NCI-H2196 (cell line): ENCODE measurements at regions not wholly inside any gene's neighbourhood (a gene's known extent, or its start where the extent isn't known, plus 50 kb on each side); places are given as distances from the start of the nearest gene placed in this dataset.

ENCODE experiments used
- DNase-seq: peaks from one replicate; lab custom pipeline; 2025; ENCODE audit not compliant: unreplicated experiment; lab: John Stamatoyannopoulos, UW

- no peak for DNase-seq
These were observed 227.7 kb upstream of the HMGA2 start for GRCh38 chr12:65596514-65597091.

DNA sequence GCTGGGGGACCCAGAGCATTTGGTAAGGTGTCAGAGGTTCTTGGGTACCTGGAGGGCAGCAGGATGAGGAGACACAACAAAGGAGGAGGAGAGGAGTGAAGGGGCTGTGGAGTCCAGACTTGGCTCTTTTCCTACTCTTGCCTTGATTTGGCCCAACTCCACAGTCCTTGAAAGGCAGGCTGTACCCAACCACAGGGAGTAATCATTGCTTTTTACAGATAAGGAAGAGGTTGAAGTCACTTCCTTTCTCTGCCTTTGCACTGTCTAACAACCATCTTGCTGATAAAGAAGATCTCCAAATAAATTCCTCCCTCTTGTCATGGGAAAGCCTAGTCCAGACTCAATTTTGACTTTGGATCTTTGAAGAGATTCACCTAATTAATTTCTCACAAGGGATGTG, 226.8 kb upstream of the HMGA2 start:
- DNase-seq, result no peak

DNA sequence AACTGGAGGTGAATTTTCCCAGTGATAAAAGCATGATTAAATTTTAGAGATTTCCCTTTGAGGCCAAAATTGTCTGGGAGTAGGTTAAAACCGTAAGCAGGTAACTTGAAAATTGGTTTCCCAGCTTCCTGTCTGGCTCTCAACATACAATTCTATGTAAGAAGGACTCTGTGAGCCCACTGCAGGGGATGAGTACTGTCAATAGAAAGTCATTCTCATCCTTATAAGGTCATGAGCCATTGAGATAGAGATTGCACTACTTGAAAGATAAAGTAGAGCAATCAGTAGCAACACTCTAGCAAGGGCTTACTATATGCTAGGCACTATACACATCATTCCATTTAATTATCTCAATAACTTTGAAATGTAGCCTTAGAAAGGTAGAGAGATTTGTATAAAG, 225.6 kb upstream of the HMGA2 start:
- DNase-seq, result no peak

DNA sequence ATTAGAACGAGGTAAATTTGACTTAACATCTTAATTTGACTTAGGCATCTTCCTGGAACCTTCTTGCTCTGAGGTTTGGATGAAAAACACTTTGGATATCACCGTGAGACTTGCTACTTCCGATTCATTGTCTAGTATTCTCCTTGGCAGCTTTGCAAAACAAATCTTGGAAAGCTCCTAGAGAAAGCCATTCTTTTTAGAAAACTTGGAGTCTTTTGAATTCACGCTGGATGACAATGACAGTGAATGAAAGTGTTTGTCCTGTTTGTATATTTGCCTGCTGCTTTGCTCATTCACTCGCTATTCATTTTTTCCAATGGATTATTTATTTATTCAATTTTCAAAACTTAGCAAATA, 222.1 kb upstream of the HMGA2 start:
- no peak for DNase-seq

- no peak for DNase-seq
These were observed 221.5 kb upstream of the HMGA2 start for GRCh38 chr12:65602610-65603295.

DNA sequence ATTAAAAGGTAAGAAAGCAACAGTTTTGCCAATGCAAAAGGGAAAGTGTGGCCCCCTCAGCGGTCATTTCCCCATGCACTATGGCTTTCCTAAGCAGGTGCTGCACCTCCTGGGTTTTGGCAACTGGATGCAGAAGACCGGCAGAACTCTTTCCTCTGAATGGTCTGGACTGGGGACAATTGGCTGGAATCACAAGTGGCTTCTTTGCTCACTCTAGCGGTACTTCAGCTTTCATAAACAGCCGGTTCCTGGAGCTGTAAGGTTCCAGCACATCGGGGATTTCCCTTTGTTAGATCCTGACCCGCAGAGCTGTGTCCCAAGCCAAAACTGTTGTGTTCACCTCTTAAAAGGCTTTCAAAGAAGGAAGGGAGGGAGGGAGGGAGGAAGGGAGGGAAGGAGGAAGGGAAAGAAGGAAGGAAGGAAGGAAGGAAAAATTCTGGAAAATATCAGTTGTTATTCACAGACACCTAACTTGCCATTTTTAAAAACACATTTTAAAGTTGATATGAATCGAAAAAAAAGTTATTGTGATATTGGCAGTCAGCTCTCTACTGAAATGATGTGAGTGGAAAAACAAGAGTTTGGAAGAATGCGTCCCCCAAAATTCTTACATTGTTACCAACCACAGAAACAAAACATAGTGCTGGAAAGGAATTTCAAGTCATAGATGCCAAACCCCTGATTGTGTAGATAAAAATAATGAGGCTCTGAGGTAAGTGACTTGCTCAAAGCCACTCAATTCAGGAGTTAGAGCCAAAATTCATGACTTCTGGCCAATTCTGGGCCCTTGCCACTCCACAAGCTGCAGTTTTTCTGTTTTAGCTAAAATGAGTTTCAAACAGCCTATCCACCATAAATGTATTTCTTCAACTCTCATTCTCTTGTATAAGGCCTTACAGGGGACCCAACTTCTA, 220.6 kb upstream of the HMGA2 start:
- DNase-seq, result no peak

- no peak for DNase-seq
These were observed 219.3 kb upstream of the HMGA2 start for GRCh38 chr12:65605019-65605418.

DNA sequence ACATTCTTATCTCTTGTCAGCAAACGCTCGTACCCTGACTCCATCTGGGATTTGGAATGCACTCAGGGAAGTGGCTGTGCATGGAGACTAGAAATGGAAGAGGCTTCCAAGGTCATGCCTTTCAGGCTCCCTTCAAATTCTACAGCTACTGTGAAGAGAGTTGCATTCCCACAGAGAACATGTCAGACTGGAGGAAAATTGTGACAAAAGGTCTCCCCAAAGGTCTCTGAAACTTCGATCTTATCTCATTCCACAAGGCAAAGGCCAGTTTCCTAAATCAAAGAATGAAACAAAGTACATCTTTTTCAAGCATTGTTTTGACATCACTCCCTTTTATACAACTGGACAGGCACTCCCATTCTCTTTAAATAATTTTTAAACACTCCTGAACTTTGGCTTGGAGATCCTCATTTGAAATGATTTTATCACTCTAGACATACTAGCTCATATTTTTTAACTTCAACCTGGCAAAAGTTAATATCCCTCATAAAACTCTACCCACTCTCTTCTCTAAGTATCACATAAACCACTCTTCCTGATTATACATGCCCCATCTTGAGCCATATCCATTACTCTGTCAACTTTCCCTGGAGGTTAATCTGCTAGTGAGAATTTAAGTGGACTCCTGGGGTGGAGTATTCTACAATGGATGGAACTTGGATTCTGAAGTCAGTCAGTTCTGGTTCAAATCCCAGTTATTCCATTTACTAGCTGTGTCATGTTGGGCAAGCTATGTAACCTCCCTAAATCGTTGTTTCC, 218.1 kb upstream of the HMGA2 start:
- DNase-seq, result no peak

GRCh38 chr12:65607401-65607841, 216.9 kb upstream of the HMGA2 start:
- DNase-seq, result no peak

DNA sequence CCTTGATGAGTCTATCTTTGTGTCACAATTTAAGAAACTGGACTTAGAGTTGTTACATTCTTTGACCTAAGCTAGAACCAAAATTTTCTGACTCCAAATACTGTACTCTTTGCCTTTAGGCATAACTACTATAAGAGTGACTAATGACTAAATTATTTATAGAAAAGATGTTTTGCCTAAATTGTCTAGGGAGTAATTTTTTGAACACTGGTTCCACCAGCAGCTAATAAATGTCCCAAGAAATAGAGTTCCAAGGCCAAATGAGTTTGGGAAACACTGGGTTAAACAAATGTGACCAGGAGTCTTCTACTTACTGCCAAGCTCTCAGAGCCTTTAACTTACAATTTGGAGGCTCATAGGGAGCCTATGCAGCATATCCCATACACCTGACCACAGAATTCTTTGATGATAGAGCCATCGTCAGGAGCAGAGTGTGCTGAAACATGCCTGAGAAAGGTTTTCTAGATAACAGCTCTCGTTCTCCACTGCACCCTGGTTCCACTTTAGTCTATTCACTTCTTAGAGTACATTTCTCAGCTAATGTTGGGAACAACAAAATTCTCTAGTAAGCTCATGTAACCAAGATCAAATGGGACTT, 215.9 kb upstream of the HMGA2 start:
- DNase-seq, result no peak

DNA sequence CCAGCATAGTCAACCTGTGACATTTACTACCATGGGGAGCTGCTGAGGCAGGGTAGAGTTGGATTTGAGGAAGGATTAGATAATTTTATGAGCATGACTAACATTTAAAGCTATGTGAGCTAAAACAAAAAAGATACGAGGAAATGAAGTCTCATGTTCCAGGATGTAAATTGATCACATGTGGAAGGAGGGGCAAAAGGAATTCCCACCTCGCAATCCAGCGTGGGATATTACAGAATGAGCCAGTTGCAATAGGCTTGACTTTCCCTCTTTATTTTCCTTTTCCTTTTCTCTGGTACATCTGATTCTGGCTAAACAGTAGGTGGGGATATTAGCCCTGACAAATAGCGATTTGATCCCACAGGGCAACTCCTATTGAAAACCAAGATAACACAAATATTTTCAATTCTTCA, 214.9 kb upstream of the HMGA2 start:
- no peak for DNase-seq

- DNase-seq, result no peak
These were observed 212.9 kb upstream of the HMGA2 start for GRCh38 chr12:65611396-65611795.

DNA sequence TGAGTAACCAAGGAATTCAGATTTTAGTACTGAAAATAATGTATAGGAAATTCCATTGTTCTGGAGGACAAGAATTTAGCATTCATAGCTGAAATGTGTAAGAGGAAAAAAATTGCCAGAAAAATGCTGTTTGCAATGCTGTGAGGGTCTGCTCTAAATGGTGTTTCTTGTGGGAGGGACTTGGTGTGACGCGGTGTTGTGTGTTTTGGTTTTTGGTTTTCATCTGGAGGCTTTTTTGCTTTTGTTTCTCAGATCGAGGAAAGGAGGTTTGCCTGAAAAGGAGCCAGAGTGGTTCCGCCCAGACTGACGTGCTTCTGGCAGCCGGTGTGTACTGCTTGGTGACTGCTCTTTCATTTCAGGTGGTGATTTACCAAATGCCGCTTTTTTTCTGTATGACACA, 211.8 kb upstream of the HMGA2 start:
- no peak for DNase-seq

GRCh38 chr12:65613692-65614091, 210.6 kb upstream of the HMGA2 start:
- no peak for DNase-seq

- no peak for DNase-seq
These were observed 209.9 kb upstream of the HMGA2 start for GRCh38 chr12:65614259-65614889.

GRCh38 chr12:65615118-65615517, 209.2 kb upstream of the HMGA2 start:
- DNase-seq, result no peak

DNA sequence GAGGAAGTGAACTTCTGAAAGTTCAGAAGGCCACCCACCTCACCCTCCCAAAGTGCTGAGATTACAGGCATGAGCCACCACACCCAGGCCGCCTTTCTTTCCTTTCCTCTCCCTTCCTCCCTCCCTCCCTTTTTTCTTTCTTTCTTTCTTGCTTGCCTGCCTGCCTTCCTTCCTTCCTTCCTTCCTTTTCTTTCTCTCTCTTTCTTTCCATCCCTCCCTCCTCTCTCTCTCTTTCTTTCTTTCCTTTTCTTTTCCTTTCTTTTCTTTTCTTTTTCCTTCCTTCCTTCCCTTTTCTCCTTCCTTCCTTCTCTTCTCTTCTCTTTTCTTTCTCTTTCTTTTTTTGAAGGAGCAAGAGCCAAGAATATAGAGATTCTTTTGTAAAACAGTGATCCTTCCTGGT, 208.3 kb upstream of the HMGA2 start:
- no peak for DNase-seq

- DNase-seq, result no peak
These were observed 205.7 kb upstream of the HMGA2 start for GRCh38 chr12:65618588-65618987.

GRCh38 chr12:65619018-65619417, 205.3 kb upstream of the HMGA2 start:
- no peak for DNase-seq

GRCh38 chr12:65620046-65620445, 204.2 kb upstream of the HMGA2 start:
- DNase-seq, result no peak

GRCh38 chr12:65622056-65622455, 202.2 kb upstream of the HMGA2 start:
- DNase-seq, result no peak
